ENCODE measurements at regions not wholly inside any gene's neighbourhood (a gene's known extent, or its start where the extent isn't known, plus 50 kb on each side); places are given as distances from the start of the nearest gene placed in this dataset.

- intact Hi-C loops (cut with DNase I, micrococcal nuclease) = no loop called here
- Mint-ChIP-seq H3K27me3 (no peaks in the 10 kb centered on the region), H3K4me1 (peaks cover 20% of the 10 kb centered on the region), H3K36me3 (ENCODE audit: low read depth) (peaks cover 8% of the 10 kb centered on the region), H3K27ac (no peak overlapping the region), H3K4me3 (no peak overlapping the region), H3K9me3 (ENCODE audit: low read depth) (peaks cover 12% of the 10 kb centered on the region)
- ChIA-PET POLR2A (interaction anchor here (0.6 kb wide), 1 partner anchor 26 kb away, joined by 3 read pairs; no protein-coding TSS in a partner anchor), CTCF (interaction anchor here (0.6 to 2.3 kb wide), 4 partner anchors 8 to 127 kb away, joined by 3 to 15 read pairs (median 6); no protein-coding TSS in a partner anchor)
- DNase-seq (no peak), ATAC-seq (no peak)
Measured at GRCh38 chr4:3353752-3354454, 61.1 kb downstream of the RGS12 start.

- CTCF ChIA-PET = interaction anchor here (0.6 to 2.3 kb wide), 6 partner anchors 9 to 126 kb away, joined by 3 to 15 read pairs (median 4); no protein-coding TSS in a partner anchor
- POLR2A ChIA-PET = interaction anchor here (0.6 kb wide), 1 partner anchor 25 kb away, joined by 3 read pairs; no protein-coding TSS in a partner anchor
- DNase-seq (no peak), ATAC-seq (no peak)
- no peaks in the 10 kb centered on the region for H3K27me3 Mint-ChIP-seq
- intact Hi-C loops (cut with DNase I, micrococcal nuclease) = no loop called here
- H3K4me1 Mint-ChIP-seq = peaks cover 20% of the 10 kb centered on the region
- no peak overlapping the region for H3K27ac Mint-ChIP-seq
- peaks cover 12% of the 10 kb centered on the region for H3K9me3 Mint-ChIP-seq (ENCODE audit: low read depth)
- H3K4me3 Mint-ChIP-seq = no peak overlapping the region
- H3K36me3 Mint-ChIP-seq (ENCODE audit: low read depth) = peaks cover 8% of the 10 kb centered on the region
Measured at GRCh38 chr4:3354455-3354811, 61.6 kb downstream of the RGS12 start.

- intact Hi-C loops (cut with DNase I, micrococcal nuclease) = no loop called here
- DNase-seq = no peak
- H3K36me3 Mint-ChIP-seq (ENCODE audit: low read depth) = peaks cover 8% of the 10 kb centered on the region
- peaks cover 23% of the 10 kb centered on the region for H3K4me1 Mint-ChIP-seq
- H3K4me3 Mint-ChIP-seq = no peak overlapping the region
- CTCF ChIA-PET = interaction anchor here (0.7 to 2.3 kb wide), 6 partner anchors 9 to 125 kb away, joined by 3 to 15 read pairs (median 4); no protein-coding TSS in a partner anchor
- H3K27me3 Mint-ChIP-seq = no peaks in the 10 kb centered on the region
- peaks cover 12% of the 10 kb centered on the region for H3K9me3 Mint-ChIP-seq (ENCODE audit: low read depth)
- POLR2A ChIA-PET = interaction anchor here (0.5 to 0.6 kb wide), 2 partner anchors 106 to 153 kb away, joined by 3 to 5 read pairs; no protein-coding TSS in a partner anchor
- H3K27ac Mint-ChIP-seq = no peak overlapping the region
- ATAC-seq = peak; percentile 69
Measured at GRCh38 chr4:3355266-3355748, 62.5 kb downstream of the RGS12 start.

- H3K27me3 Mint-ChIP-seq = no peaks in the 10 kb centered on the region
- peaks cover 2% of the 10 kb centered on the region for H3K9me3 Mint-ChIP-seq (ENCODE audit: low read depth)
- H3K36me3 Mint-ChIP-seq (ENCODE audit: low read depth) = no peaks in the 10 kb centered on the region
- ChIA-PET POLR2A (no interaction called here), CTCF (no interaction called here)
- intact Hi-C loops (cut with DNase I, micrococcal nuclease) = no loop called here
- peaks cover 33% of the 10 kb centered on the region for H3K4me1 Mint-ChIP-seq
- no peak for DNase-seq
- no peak overlapping the region for H3K4me3 Mint-ChIP-seq
- no peak for ATAC-seq
- no peak overlapping the region for H3K27ac Mint-ChIP-seq
Measured at GRCh38 chr4:3358656-3359055, 65.8 kb downstream of the RGS12 start.

- ATAC-seq (no peak), DNase-seq (no peak)
- peaks cover 2% of the 10 kb centered on the region for H3K9me3 Mint-ChIP-seq (ENCODE audit: low read depth)
- intact Hi-C loops (cut with DNase I, micrococcal nuclease) = no loop called here
- H3K27me3 Mint-ChIP-seq = no peaks in the 10 kb centered on the region
- CTCF ChIA-PET = interaction anchor here (0.9 to 1.3 kb wide), 2 partner anchors 16 to 34 kb away, joined by 3 to 7 read pairs; no protein-coding TSS in a partner anchor
- H3K36me3 Mint-ChIP-seq (ENCODE audit: low read depth) = no peaks in the 10 kb centered on the region
- POLR2A ChIA-PET = no interaction called here
- H3K4me3 Mint-ChIP-seq = no peak overlapping the region
- H3K4me1 Mint-ChIP-seq = peaks cover 23% of the 10 kb centered on the region
- no peak overlapping the region for H3K27ac Mint-ChIP-seq
Measured at GRCh38 chr4:3360777-3361176, 68.0 kb downstream of the RGS12 start.

- H3K27ac Mint-ChIP-seq = no peak overlapping the region
- H3K4me1 Mint-ChIP-seq = peaks cover 23% of the 10 kb centered on the region
- intact Hi-C loops (cut with DNase I, micrococcal nuclease) = no loop called here
- ChIA-PET POLR2A (no interaction called here), CTCF (interaction anchor here (0.6 to 1.3 kb wide), 2 partner anchors 10 to 17 kb away, joined by 3 to 7 read pairs; no protein-coding TSS in a partner anchor)
- DNase-seq (no peak), ATAC-seq (no peak)
- H3K9me3 Mint-ChIP-seq (ENCODE audit: low read depth) = peaks cover 2% of the 10 kb centered on the region
- H3K27me3 Mint-ChIP-seq = no peaks in the 10 kb centered on the region
- no peak overlapping the region for H3K4me3 Mint-ChIP-seq
- no peaks in the 10 kb centered on the region for H3K36me3 Mint-ChIP-seq (ENCODE audit: low read depth)
Measured at GRCh38 chr4:3361406-3361805, 68.6 kb downstream of the RGS12 start.

GRCh38 chr4:3361896-3362295, 69.1 kb downstream of the RGS12 start:
- CTCF ChIA-PET = interaction anchor here (0.6 kb wide), 1 partner anchor 10 kb away, joined by 3 read pairs; no protein-coding TSS in a partner anchor

GRCh38 chr4:3362431-3363287, 69.8 kb downstream of the RGS12 start:
- no peaks in the 10 kb centered on the region for H3K9me3 Mint-ChIP-seq (ENCODE audit: low read depth)
- H3K36me3 Mint-ChIP-seq (ENCODE audit: low read depth) = no peaks in the 10 kb centered on the region
- peaks cover 21% of the 10 kb centered on the region for H3K4me1 Mint-ChIP-seq
- no peak for ATAC-seq
- no peak for DNase-seq
- H3K4me3 Mint-ChIP-seq = no peak overlapping the region
- CTCF ChIA-PET = interaction anchor here (1.0 kb wide), 1 partner anchor 16 kb away, joined by 3 read pairs; no protein-coding TSS in a partner anchor
- intact Hi-C loops (cut with DNase I, micrococcal nuclease) = no loop called here
- POLR2A ChIA-PET = no interaction called here
- H3K27me3 Mint-ChIP-seq = no peaks in the 10 kb centered on the region
- H3K27ac Mint-ChIP-seq = no peak overlapping the region

More at GRCh38 chr4:3361896-3362295, 69.1 kb downstream of the RGS12 start:
- intact Hi-C loops (cut with DNase I, micrococcal nuclease) = no loop called here
- POLR2A ChIA-PET = no interaction called here
- Mint-ChIP-seq H3K4me3 (no peak overlapping the region), H3K4me1 (peaks cover 21% of the 10 kb centered on the region), H3K9me3 (ENCODE audit: low read depth) (peaks cover 2% of the 10 kb centered on the region), H3K36me3 (ENCODE audit: low read depth) (no peaks in the 10 kb centered on the region), H3K27ac (no peak overlapping the region), H3K27me3 (no peaks in the 10 kb centered on the region)
- ATAC-seq (no peak), DNase-seq (no peak)

- Mint-ChIP-seq H3K9me3 (ENCODE audit: low read depth) (no peaks in the 10 kb centered on the region), H3K27ac (no peak overlapping the region), H3K36me3 (ENCODE audit: low read depth) (no peaks in the 10 kb centered on the region), H3K4me1 (peaks cover 21% of the 10 kb centered on the region), H3K27me3 (no peaks in the 10 kb centered on the region), H3K4me3 (no peak overlapping the region)
- ATAC-seq (no peak), DNase-seq (no peak)
- ChIA-PET POLR2A (no interaction called here), CTCF (interaction anchor here (0.6 to 1.0 kb wide), 3 partner anchors 16 to 402 kb away, joined by 3 read pairs; no protein-coding TSS in a partner anchor)
- intact Hi-C loops (cut with DNase I, micrococcal nuclease) = no loop called here
Measured at GRCh38 chr4:3363411-3364141, 70.8 kb downstream of the RGS12 start.

GRCh38 chr4:3364199-3364598, 71.4 kb downstream of the RGS12 start:
- H3K4me3 Mint-ChIP-seq = no peak overlapping the region
- no peaks in the 10 kb centered on the region for H3K9me3 Mint-ChIP-seq (ENCODE audit: low read depth)
- no peak overlapping the region for H3K27ac Mint-ChIP-seq
- intact Hi-C loops (cut with DNase I, micrococcal nuclease) = no loop called here
- CTCF ChIA-PET = interaction anchor here (0.6 to 0.7 kb wide), 3 partner anchors 16 to 401 kb away, joined by 3 read pairs; no protein-coding TSS in a partner anchor
- H3K36me3 Mint-ChIP-seq (ENCODE audit: low read depth) = no peaks in the 10 kb centered on the region
- DNase-seq = no peak
- H3K4me1 Mint-ChIP-seq = peaks cover 26% of the 10 kb centered on the region
- no peaks in the 10 kb centered on the region for H3K27me3 Mint-ChIP-seq
- POLR2A ChIA-PET = no interaction called here
- ATAC-seq = no peak

All from activated CD4-positive, alpha-beta T cell treated with anti-CD3 and anti-CD28 coated beads for 36 hours (primary cell).